Ovary (tissue), 7 donors: ENCODE measurements at regions not wholly inside any gene's neighbourhood (a gene's known extent, or its start where the extent isn't known, plus 50 kb on each side); places are given as distances from the start of the nearest gene placed in this dataset.

Experiments used
- DNase-seq, 5 donors: peaks; one replicate each; pipeline ENCODE4 v3.0.0-alpha.2; 2019 to 2020
- H3K27ac ChIP-seq, 2 donors: fragments of 200-600 bp; one replicate each; pipeline versions ENCODE4 v1.5.1 to v1.8.0; 2019 to 2022
- H3K27me3 ChIP-seq: fragments of 200-600 bp; one replicate; pipeline ENCODE4 v1.8.0; 2022
- H3K36me3 ChIP-seq: fragments of 200-600 bp; sonication (generic); one replicate; pipeline ENCODE4 v1.5.1; 2019
- H3K4me1 ChIP-seq: one replicate; pipeline ENCODE4 v1.8.1; 2013; ENCODE audit warnings: mild to moderate bottlenecking, moderate library complexity; ENCODE audit not compliant: insufficient read depth
- H3K4me3 ChIP-seq: fragments of 200-600 bp; sonication (generic); one replicate; pipeline ENCODE4 v1.5.1; 2017
- H3K9me3 ChIP-seq, 2 donors: fragments of 200-600 bp in 1 of 2; sonication (generic) in 1 of 2; one replicate each; pipeline versions ENCODE4 v1.5.1 to v1.8.1; 2013 to 2019; ENCODE audit warnings: mild to moderate bottlenecking in 1 of 2, moderate library complexity in 1 of 2
- CTCF ChIP-seq, 3 donors: fragments of 450-650 bp in 2 of 3; fragments of 200-600 bp in 1 of 3; IDR thresholded peaks; one replicate each; pipeline versions ENCODE4 v1.5.1 to v1.8.0; 2016 to 2022; ENCODE audit warnings: antibody characterized with exemption in 3 of 3, mild to moderate bottlenecking in 1 of 3
- EP300 ChIP-seq: sonication (generic); formaldehyde crosslinking; IDR thresholded peaks from one replicate; pipeline ENCODE4 v1.6.1; 2017; ENCODE audit warnings: antibody characterized with exemption
- POLR2A ChIP-seq: fragments of 450-650 bp; IDR thresholded peaks from one replicate; pipeline ENCODE4 v1.6.1; 2017; ENCODE audit warnings: antibody characterized with exemption, mild to moderate bottlenecking, moderate library complexity
- WGBS, 3 donors: extraction: QIAGEN DNeasy Blood & Tissue Kit in 1 of 3; methylation state at CpG; one replicate each; pipeline versions ENCODE4 v1.1.5 to v1.1.7; 2013 to 2017; 5-methylcytosine and 5-hydroxymethylcytosine counted together
- intact Hi-C, 4 donors: fragments of 100-400 bp; cut with DNase I; formaldehyde crosslinking; loops; one replicate each; pipeline versions ENCODE4 v1.11.0 to v1.15.1; 2022 to 2023
- donor health status: DM: no; HTN: no; CAD: no; lungs with moderate emphysema.
- donor health status: DM: no; HTN: no; CAD: no.
- donor health status: Bipolar disorder and iron deficiency.
- donor health status: DM: no; HTN: no; CAD: no.
- donor health status: DM: yes; HTN: yes; CAD: no.

- TF ChIP-seq POLR2A (no peak), CTCF (IDR thresholded peaks at IDR 0.05) (no peak), EP300 (no peak)
- 81 to 89% (median 87%) methylated on average over 2 of the region's 2 CpGs for WGBS, 3 donors
- no peaks in the 10 kb centered on the region for H3K36me3 ChIP-seq
- intact Hi-C loops: loop anchor here in 1 of 4 donors (10.0 kb wide), 1 partner anchor 965 kb away; the partner anchor contains the start of gene ID2
- H3K9me3 ChIP-seq: no peaks in the 10 kb centered on the region
- no peak for DNase-seq
- no peaks in the 10 kb centered on the region for H3K4me1 ChIP-seq
- H3K27me3 ChIP-seq: no peaks in the 10 kb centered on the region
- no peak overlapping the region for H3K4me3 ChIP-seq
- H3K27ac ChIP-seq: no peak overlapping the region
Observed at GRCh38 chr2:7719876-7720275, 802.7 kb downstream of the RNF144A start.

GRCh38 chr2:7721413-7721995 lies 804.3 kb downstream of the RNF144A start:
- Histone ChIP-seq H3K27ac (no peak overlapping the region), H3K9me3 (no peaks in the 10 kb centered on the region), H3K27me3 (no peaks in the 10 kb centered on the region), H3K36me3 (no peaks in the 10 kb centered on the region), H3K4me1 (peaks cover 2% of the 10 kb centered on the region), H3K4me3 (no peak overlapping the region)
- intact Hi-C loops: loop anchor here in 1 of 4 donors (10.0 kb wide), 1 partner anchor 963 kb away; the partner anchor contains the start of gene ID2
- WGBS, 3 donors: 84 to 87% (median 87%) methylated on average over 10 of the region's 10 CpGs
- TF ChIP-seq EP300: no peak
- TF ChIP-seq POLR2A: no peak
- TF ChIP-seq CTCF (IDR thresholded peaks at IDR 0.05): no peak
- no peak for DNase-seq

GRCh38 chr2:7722212-7722910 lies 805.1 kb downstream of the RNF144A start:
- Histone ChIP-seq H3K27me3 (no peaks in the 10 kb centered on the region), H3K27ac (no peak overlapping the region), H3K9me3 (no peaks in the 10 kb centered on the region), H3K36me3 (no peaks in the 10 kb centered on the region), H3K4me3 (no peak overlapping the region), H3K4me1 (peaks cover 2% of the 10 kb centered on the region)
- intact Hi-C loops: loop anchor here in 1 of 4 donors (10.0 kb wide), 1 partner anchor 962 kb away; the partner anchor contains the start of gene ID2
- TF ChIP-seq CTCF (IDR thresholded peaks at IDR 0.05) (no peak), EP300 (no peak), POLR2A (no peak)
- WGBS, 3 donors: 93 to 95% (median 94%) methylated on average over 13 of the region's 13 CpGs
- DNase-seq: no peak

- DNase-seq: no peak
- intact Hi-C loops: loop anchor here in 1 of 4 donors (2.0 to 10.0 kb wide), 2 partner anchors 48 to 960 kb away; partner anchors contain the start of gene ID2
- Histone ChIP-seq H3K27ac (no peak overlapping the region), H3K27me3 (no peaks in the 10 kb centered on the region), H3K4me3 (no peak overlapping the region), H3K4me1 (peaks cover 2% of the 10 kb centered on the region), H3K9me3 (no peaks in the 10 kb centered on the region), H3K36me3 (no peaks in the 10 kb centered on the region)
- TF ChIP-seq CTCF (IDR thresholded peaks at IDR 0.05) (no peak), EP300 (no peak), POLR2A (no peak)
- 70 to 82% (median 77%) methylated on average over 5 of the region's 5 CpGs for WGBS, 3 donors
Observed at GRCh38 chr2:7724336-7724735, 807.1 kb downstream of the RNF144A start.
